Neural cell (in vitro differentiated cells): ENCODE measurements at regions not wholly inside any gene's neighbourhood (a gene's known extent, or its start where the extent isn't known, plus 50 kb on each side); places are given as distances from the start of the nearest gene placed in this dataset.

Source experiments
- H2AFZ ChIP-seq: fragments of 200-600, 300-800 bp; sonication (generic), shearing (Covaris generic); 2 replicates; pipeline ENCODE4 v1.6.0; 2014; ENCODE audit warnings: low read depth, mild to moderate bottlenecking, antibody characterized with exemption, low read length, moderate library complexity
- H3F3A ChIP-seq: fragments of 200-600 bp; shearing (Covaris generic); 2 replicates; pipeline ENCODE4 v1.6.1; 2016; ENCODE audit warnings: mild to moderate bottlenecking, moderate library complexity, mixed read lengths, antibody characterized with exemption, low read length; ENCODE audit not compliant: insufficient read depth, poor library complexity, severe bottlenecking
- H3K27ac ChIP-seq: fragments of 200-600, 300-800 bp; sonication (generic), shearing (Covaris generic); 2 replicates; pipeline ENCODE4 v1.5.1; 2014; ENCODE audit warnings: mild to moderate bottlenecking, low read length, moderate library complexity
- H3K27me3 ChIP-seq: fragments of 300-800, 200-600 bp; sonication (generic), shearing (Covaris generic); 2 replicates; pipeline ENCODE4 v1.6.0; 2014; ENCODE audit warnings: mild to moderate bottlenecking, low read depth, low read length, moderate library complexity; ENCODE audit not compliant: insufficient read depth
- H3K36me3 ChIP-seq: fragments of 300-800, 200-600 bp; sonication (generic), shearing (Covaris generic); 2 replicates; pipeline ENCODE4 v1.5.1; 2014; ENCODE audit warnings: mild to moderate bottlenecking, antibody characterized with exemption, low read length, moderate library complexity; ENCODE audit not compliant: insufficient read depth
- H3K4me2 ChIP-seq: fragments of 300-800, 200-600 bp; sonication (generic), shearing (Covaris generic); 2 replicates; pipeline ENCODE4 v1.6.0; 2014; ENCODE audit warnings: mild to moderate bottlenecking, low read length
- H3K4me3 ChIP-seq: fragments of 300-800, 200-600 bp; sonication (generic), shearing (Covaris generic); 2 replicates; pipeline ENCODE4 v1.5.1; 2014; ENCODE audit warnings: mild to moderate bottlenecking, low read length, moderate library complexity
- H3K79me2 ChIP-seq: fragments of 200-600 bp; shearing (Covaris generic); replicated peaks from 2 replicates; pipeline ENCODE4 v1.6.0; 2014; ENCODE audit warnings: mild to moderate bottlenecking, low read length, moderate library complexity; ENCODE audit not compliant: insufficient read depth
- H3K9ac ChIP-seq: fragments of 300-800, 200-600 bp; sonication (generic), shearing (Covaris generic); 2 replicates; pipeline ENCODE4 v1.6.1; 2016; ENCODE audit warnings: mild to moderate bottlenecking, low read length, mixed read lengths
- H3K9me2 ChIP-seq: fragments of 200-600 bp; shearing (Covaris generic); 2 replicates; pipeline ENCODE4 v1.6.1; 2016; ENCODE audit warnings: mild to moderate bottlenecking, low read length, mixed read lengths; ENCODE audit not compliant: insufficient read depth
- H3K9me3 ChIP-seq: fragments of 200-600, 300-800 bp; sonication (generic), shearing (Covaris generic); 2 replicates; pipeline ENCODE4 v1.6.1; 2016; ENCODE audit warnings: mild to moderate bottlenecking, mixed run types, low read length, moderate library complexity, mixed read lengths
- H4K20me1 ChIP-seq: fragments of 200-600 bp; shearing (Covaris generic); 2 replicates; pipeline ENCODE4 v1.6.1; 2016; ENCODE audit warnings: mild to moderate bottlenecking, mixed run types; ENCODE audit not compliant: insufficient read depth
- EP300 ChIP-seq: fragments of 450-650 bp; conservative IDR thresholded peaks from 2 replicates; pipeline ENCODE4 v1.6.1; 2014; ENCODE audit warnings: antibody characterized with exemption, mild to moderate bottlenecking, moderate library complexity; ENCODE audit not compliant: poor library complexity, severe bottlenecking
- EZH2 ChIP-seq: fragments of 200-600, 300-800 bp; shearing (Covaris generic), sonication (generic); IDR thresholded peaks from 2 replicates; pipeline ENCODE4 v1.6.1; 2014; ENCODE audit warnings: antibody characterized with exemption, low read length, borderline replicate concordance, mild to moderate bottlenecking; ENCODE audit not compliant: insufficient read depth, poor library complexity, severe bottlenecking
- MXI1 ChIP-seq: fragments of 450-650 bp; conservative IDR thresholded peaks from 2 replicates; pipeline ENCODE4 v1.6.1; 2014; ENCODE audit warnings: antibody characterized with exemption, mild to moderate bottlenecking; ENCODE audit not compliant: poor library complexity, severe bottlenecking
- POLR2AphosphoS5 ChIP-seq: IDR thresholded peaks from 2 replicates; pipeline ENCODE4 v1.6.1; 2012
- RAD21 ChIP-seq: fragments of 450-650 bp; conservative IDR thresholded peaks from 2 replicates; pipeline ENCODE4 v1.6.1; 2014; ENCODE audit warnings: antibody characterized with exemption, mild to moderate bottlenecking, moderate library complexity
- SMC3 ChIP-seq: fragments of 450-650 bp; conservative IDR thresholded peaks from 2 replicates; pipeline ENCODE4 v1.6.1; 2014; ENCODE audit warnings: antibody characterized with exemption, mild to moderate bottlenecking, moderate library complexity; ENCODE audit not compliant: poor library complexity
- TAF1 ChIP-seq: IDR thresholded peaks from 2 replicates; pipeline ENCODE4 v1.6.1; 2012; ENCODE audit warnings: low read depth
- TF ChIP-seq, protein P1 (sequence below): fragments of 450-650 bp; IDR thresholded peaks from 2 replicates; pipeline ENCODE4 v1.5.1; 2014; ENCODE audit warnings: antibody characterized with exemption, mild to moderate bottlenecking, moderate library complexity; ENCODE audit not compliant: poor library complexity, severe bottlenecking
- TF ChIP-seq, protein P2 (sequence below): IDR thresholded peaks from 2 replicates; pipeline ENCODE4 v1.6.1; 2012; ENCODE audit warnings: borderline replicate concordance

DNA sequence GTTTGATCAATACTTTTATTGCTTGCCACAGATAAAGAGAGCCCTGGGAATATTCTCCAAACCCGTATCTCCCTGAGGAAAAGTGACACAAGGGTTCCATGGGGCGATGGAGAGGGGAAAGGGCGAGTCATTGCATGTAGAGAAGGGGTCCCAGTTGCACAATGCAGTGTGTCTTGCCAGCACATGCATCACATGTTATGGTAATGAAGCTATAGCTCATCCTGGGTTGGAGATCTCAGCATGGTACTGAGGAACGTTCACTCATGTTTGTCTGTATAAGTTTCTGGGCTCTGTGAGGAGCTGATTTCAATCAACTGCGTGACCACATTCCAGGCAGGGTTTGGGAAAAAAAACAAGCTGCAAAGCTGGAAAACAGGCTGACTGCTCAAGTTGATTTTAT, 220.7 kb upstream of the MC4R start:
- Histone ChIP-seq H3K9me3 (no peaks in the 10 kb centered on the region), H3K4me2 (no peak overlapping the region), H2AFZ (no peak overlapping the region), H3K27ac (no peak overlapping the region), H3K9me2 (no peaks in the 10 kb centered on the region), H3K4me3 (no peak overlapping the region), H3K36me3 (no peaks in the 10 kb centered on the region), H3K79me2 (no peaks in the 10 kb centered on the region), H3K27me3 (no peaks in the 10 kb centered on the region), H4K20me1 (no peaks in the 10 kb centered on the region), H3F3A (no peaks in the 10 kb centered on the region), H3K9ac (no peak overlapping the region)
- TF ChIP-seq EZH2, result no peak
- TF ChIP-seq EP300, result no peak
- TF ChIP-seq MXI1, result no peak
- no peak for TF ChIP-seq SMC3

DNA sequence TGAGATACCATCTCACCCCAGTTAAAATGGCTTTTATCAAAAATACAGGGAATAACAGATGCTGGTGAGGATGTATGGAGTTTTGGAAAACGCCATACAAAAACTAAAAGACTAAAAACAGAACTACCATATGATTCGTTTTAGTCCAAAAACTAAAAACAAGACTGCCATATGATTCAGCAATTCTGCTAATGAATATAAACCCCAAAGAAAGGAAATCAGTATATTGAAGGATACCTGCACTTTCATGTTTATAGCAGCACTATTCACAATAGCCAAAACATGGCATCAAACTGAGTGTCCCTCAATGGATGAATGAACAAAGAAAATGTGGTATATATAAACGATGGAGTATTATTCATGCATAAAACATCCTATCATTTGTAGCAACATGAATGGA, 224.4 kb upstream of the MC4R start:
- TF ChIP-seq MXI1 (no peak), EP300 (no peak), TAF1 (no peak), SMC3 (no peak), POLR2AphosphoS5 (no peak), RAD21 (no peak), EZH2 (no peak)
- TF ChIP-seq, protein P1, sequence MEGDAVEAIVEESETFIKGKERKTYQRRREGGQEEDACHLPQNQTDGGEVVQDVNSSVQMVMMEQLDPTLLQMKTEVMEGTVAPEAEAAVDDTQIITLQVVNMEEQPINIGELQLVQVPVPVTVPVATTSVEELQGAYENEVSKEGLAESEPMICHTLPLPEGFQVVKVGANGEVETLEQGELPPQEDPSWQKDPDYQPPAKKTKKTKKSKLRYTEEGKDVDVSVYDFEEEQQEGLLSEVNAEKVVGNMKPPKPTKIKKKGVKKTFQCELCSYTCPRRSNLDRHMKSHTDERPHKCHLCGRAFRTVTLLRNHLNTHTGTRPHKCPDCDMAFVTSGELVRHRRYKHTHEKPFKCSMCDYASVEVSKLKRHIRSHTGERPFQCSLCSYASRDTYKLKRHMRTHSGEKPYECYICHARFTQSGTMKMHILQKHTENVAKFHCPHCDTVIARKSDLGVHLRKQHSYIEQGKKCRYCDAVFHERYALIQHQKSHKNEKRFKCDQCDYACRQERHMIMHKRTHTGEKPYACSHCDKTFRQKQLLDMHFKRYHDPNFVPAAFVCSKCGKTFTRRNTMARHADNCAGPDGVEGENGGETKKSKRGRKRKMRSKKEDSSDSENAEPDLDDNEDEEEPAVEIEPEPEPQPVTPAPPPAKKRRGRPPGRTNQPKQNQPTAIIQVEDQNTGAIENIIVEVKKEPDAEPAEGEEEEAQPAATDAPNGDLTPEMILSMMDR, result no peak

DNA sequence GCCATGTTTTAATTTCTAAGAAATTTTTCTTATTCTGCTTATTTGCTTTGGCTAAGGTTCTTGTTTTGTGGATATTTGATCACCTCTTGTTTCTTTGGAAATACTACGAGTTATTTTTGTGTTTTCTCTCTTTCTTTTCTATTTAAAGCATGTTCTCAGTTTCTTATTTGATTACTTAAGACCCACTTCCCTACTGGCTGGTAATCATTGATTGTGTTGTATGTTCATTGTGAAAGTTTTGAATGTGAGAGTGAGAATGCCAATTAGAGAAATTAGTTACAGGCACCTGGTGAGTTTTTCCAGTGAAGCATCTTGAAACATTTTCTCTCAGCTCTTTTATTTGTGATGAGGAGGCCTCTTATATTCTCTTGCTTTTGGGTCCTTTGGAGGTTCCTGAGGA, 226.7 kb upstream of the MC4R start:
- H3K9ac ChIP-seq, result no peak overlapping the region
- H3K4me2 ChIP-seq, result no peak overlapping the region
- no peak overlapping the region for H3K27ac ChIP-seq
- no peaks in the 10 kb centered on the region for H3K79me2 ChIP-seq
- no peaks in the 10 kb centered on the region for H3K36me3 ChIP-seq
- no peak overlapping the region for H2AFZ ChIP-seq
- TF ChIP-seq MXI1 (no peak), SMC3 (no peak), POLR2AphosphoS5 (no peak), TAF1 (no peak), EZH2 (no peak), EP300 (no peak), RAD21 (no peak)
- TF ChIP-seq, protein P2, sequence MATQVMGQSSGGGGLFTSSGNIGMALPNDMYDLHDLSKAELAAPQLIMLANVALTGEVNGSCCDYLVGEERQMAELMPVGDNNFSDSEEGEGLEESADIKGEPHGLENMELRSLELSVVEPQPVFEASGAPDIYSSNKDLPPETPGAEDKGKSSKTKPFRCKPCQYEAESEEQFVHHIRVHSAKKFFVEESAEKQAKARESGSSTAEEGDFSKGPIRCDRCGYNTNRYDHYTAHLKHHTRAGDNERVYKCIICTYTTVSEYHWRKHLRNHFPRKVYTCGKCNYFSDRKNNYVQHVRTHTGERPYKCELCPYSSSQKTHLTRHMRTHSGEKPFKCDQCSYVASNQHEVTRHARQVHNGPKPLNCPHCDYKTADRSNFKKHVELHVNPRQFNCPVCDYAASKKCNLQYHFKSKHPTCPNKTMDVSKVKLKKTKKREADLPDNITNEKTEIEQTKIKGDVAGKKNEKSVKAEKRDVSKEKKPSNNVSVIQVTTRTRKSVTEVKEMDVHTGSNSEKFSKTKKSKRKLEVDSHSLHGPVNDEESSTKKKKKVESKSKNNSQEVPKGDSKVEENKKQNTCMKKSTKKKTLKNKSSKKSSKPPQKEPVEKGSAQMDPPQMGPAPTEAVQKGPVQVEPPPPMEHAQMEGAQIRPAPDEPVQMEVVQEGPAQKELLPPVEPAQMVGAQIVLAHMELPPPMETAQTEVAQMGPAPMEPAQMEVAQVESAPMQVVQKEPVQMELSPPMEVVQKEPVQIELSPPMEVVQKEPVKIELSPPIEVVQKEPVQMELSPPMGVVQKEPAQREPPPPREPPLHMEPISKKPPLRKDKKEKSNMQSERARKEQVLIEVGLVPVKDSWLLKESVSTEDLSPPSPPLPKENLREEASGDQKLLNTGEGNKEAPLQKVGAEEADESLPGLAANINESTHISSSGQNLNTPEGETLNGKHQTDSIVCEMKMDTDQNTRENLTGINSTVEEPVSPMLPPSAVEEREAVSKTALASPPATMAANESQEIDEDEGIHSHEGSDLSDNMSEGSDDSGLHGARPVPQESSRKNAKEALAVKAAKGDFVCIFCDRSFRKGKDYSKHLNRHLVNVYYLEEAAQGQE, result no peak
- TF ChIP-seq, protein P1, result no peak
- no peaks in the 10 kb centered on the region for H3K9me3 ChIP-seq
- no peaks in the 10 kb centered on the region for H3F3A ChIP-seq
- H3K9me2 ChIP-seq, result no peaks in the 10 kb centered on the region
- no peak overlapping the region for H3K4me3 ChIP-seq
- no peaks in the 10 kb centered on the region for H4K20me1 ChIP-seq
- no peaks in the 10 kb centered on the region for H3K27me3 ChIP-seq

More for the DNA sequence above, 224.4 kb upstream of the MC4R start:
- Histone ChIP-seq H2AFZ (no peak overlapping the region), H3K9me3 (no peaks in the 10 kb centered on the region), H3K4me3 (no peak overlapping the region), H3K4me2 (no peak overlapping the region), H3K9ac (no peak overlapping the region), H4K20me1 (no peaks in the 10 kb centered on the region), H3K9me2 (no peaks in the 10 kb centered on the region), H3K27ac (no peak overlapping the region), H3K79me2 (no peaks in the 10 kb centered on the region), H3K36me3 (no peaks in the 10 kb centered on the region), H3K27me3 (no peaks in the 10 kb centered on the region), H3F3A (no peaks in the 10 kb centered on the region)
